ENCODE measurements at regions not wholly inside any gene's neighbourhood (a gene's known extent, or its start where the extent isn't known, plus 50 kb on each side); places are given as distances from the start of the nearest gene placed in this dataset.

DNA sequence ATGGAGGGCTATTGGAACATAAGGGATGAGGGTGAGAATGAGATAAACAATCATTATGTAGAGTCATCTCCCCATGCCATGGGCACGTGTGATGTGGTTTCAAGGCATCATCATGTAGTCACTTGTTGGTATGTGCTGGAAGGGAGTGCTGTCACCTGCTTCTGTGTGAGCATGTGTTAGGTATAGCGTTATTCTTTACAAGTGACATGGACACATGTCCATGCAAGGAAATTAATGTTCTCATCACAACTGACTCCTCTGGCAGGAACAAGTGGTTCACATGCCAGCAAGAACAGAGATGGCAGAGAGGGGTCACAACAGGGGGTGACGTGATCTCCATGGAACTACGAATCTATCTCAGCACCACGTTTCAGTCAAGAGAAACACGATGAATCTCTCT is 815.8 kb downstream of the BCL11B start:
- Histone ChIP-seq H3K9me3 (no peaks in the 10 kb centered on the region), H3K4me3 (replicated peaks in 1 of 3) (no peak overlapping the region), H3K27ac (no peak overlapping the region), H3K4me1 (no peaks in the 10 kb centered on the region), H3K36me3 (no peaks in the 10 kb centered on the region), H3K27me3 (no peaks in the 10 kb centered on the region)
- intact Hi-C loops (cut with DNase I): no loop called here
- no peak for DNase-seq
- 86 to 96% methylated on average over 6 of the region's 6 CpGs for WGBS, 2 donors
- no peak for TF ChIP-seq POLR2A (IDR thresholded peaks at IDR 0.05)
- TF ChIP-seq, protein P1, sequence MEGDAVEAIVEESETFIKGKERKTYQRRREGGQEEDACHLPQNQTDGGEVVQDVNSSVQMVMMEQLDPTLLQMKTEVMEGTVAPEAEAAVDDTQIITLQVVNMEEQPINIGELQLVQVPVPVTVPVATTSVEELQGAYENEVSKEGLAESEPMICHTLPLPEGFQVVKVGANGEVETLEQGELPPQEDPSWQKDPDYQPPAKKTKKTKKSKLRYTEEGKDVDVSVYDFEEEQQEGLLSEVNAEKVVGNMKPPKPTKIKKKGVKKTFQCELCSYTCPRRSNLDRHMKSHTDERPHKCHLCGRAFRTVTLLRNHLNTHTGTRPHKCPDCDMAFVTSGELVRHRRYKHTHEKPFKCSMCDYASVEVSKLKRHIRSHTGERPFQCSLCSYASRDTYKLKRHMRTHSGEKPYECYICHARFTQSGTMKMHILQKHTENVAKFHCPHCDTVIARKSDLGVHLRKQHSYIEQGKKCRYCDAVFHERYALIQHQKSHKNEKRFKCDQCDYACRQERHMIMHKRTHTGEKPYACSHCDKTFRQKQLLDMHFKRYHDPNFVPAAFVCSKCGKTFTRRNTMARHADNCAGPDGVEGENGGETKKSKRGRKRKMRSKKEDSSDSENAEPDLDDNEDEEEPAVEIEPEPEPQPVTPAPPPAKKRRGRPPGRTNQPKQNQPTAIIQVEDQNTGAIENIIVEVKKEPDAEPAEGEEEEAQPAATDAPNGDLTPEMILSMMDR (IDR thresholded peaks at IDR 0.05): no peak

DNA sequence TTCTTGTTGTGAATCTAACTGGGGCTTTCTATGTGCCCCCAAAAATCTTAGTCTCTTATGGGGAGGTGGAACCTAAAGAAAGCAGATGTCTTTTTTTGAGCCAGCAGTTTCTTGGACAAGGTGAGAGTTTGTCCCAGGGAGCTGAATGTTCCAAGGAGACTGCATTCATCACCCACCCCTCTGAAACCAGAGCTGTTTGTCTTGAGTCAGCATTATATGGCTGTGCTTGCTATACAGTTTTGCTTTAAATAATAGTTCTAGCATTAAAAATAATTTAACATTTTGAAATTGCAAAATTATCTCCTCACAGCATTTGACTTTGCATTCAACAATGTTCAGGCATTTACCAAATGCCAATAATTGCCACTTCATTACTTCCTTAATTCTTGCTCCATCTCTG is 813.3 kb downstream of the BCL11B start:
- Histone ChIP-seq H3K27me3 (no peaks in the 10 kb centered on the region), H3K27ac (no peak overlapping the region), H3K36me3 (no peaks in the 10 kb centered on the region), H3K9me3 (no peaks in the 10 kb centered on the region), H3K4me3 (replicated peaks in 1 of 3) (no peak overlapping the region), H3K4me1 (no peaks in the 10 kb centered on the region)
- no peak for DNase-seq
- TF ChIP-seq, protein P1 (IDR thresholded peaks at IDR 0.05): no peak
- no peak for TF ChIP-seq POLR2A (IDR thresholded peaks at IDR 0.05)
- intact Hi-C loops (cut with DNase I): no loop called here

DNA sequence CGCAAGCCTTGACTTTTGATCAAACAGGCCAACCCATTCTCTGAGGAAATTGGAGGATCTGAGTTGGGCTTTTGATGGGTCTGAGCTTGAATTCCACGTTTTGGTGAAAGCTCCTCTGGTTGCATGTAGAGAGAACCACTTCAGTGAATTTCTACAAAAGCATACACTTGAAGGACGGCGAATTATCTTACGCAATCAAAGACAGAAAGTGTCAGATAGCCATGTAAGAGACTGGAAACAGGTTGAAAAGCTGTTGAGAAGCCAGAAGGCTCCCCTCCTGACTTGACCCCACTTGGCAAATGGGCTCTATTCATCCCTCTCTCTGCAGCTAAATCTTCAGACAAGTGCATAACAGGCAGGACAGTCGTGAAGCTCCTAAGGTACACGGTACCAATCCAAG is 809.1 kb downstream of the BCL11B start:
- Histone ChIP-seq H3K36me3 (no peaks in the 10 kb centered on the region), H3K4me1 (no peaks in the 10 kb centered on the region), H3K9me3 (no peaks in the 10 kb centered on the region), H3K27me3 (no peaks in the 10 kb centered on the region), H3K4me3 (replicated peaks in 1 of 3) (no peak overlapping the region), H3K27ac (no peak overlapping the region)
- WGBS, 2 donors: 50 to 51% methylated on average over 7 of the region's 7 CpGs
- intact Hi-C loops (cut with DNase I): no loop called here
- no peak for TF ChIP-seq POLR2A (IDR thresholded peaks at IDR 0.05)
- TF ChIP-seq, protein P1 (IDR thresholded peaks at IDR 0.05): no peak
- no peak for DNase-seq

DNA sequence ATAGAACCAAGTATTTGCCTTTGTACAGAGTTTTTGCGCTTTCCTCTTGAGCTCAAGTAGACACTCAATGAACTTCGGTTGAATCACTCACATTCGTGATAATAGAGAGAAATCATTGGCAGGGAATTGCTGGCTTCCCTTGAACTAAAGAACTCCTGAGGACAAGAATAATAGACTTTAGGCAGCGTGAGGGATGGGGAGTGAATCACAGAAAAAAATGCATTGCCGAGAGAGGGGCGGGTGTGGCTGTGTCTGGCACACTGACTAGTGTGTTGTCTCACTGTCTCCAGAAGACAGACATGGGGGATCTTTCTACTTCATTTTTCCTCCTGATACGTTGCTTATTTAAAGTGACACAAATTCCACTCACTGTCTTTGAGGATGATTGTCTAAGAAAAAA is 805.2 kb downstream of the BCL11B start:
- H3K36me3 ChIP-seq: no peaks in the 10 kb centered on the region
- H3K4me1 ChIP-seq: no peaks in the 10 kb centered on the region
- H3K27me3 ChIP-seq: no peaks in the 10 kb centered on the region
- 24 to 32% methylated on average over 7 of the region's 7 CpGs for WGBS, 2 donors
- H3K4me3 ChIP-seq (replicated peaks in 1 of 3): no peak overlapping the region
- DNase-seq: no peak
- intact Hi-C loops (cut with DNase I): no loop called here
- no peak overlapping the region for H3K27ac ChIP-seq
- no peaks in the 10 kb centered on the region for H3K9me3 ChIP-seq
- no peak for TF ChIP-seq POLR2A (IDR thresholded peaks at IDR 0.05)
- TF ChIP-seq, protein P1 (IDR thresholded peaks at IDR 0.05): no peak

DNA sequence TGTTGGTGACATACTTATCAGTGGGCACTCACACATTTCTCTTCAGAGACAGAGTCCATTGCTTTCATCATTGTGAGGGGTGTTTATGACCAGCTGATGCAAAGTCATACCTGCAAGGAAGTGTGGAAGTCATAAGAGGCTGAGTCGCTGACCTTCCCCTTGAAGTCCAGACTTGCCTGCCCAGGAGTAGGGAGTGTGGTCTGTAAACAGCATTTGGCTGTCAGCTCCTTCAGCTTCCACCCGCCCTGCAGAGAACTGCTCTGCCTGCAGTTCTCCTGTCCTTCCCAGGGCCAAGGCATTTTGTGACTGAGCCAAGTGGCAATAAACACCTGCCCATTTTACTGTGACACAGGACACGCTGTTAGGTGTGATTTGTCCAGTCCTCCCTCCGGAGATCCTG is 801.3 kb downstream of the BCL11B start:
- no peak overlapping the region for H3K4me3 ChIP-seq (replicated peaks in 1 of 3)
- H3K27ac ChIP-seq: no peak overlapping the region
- WGBS, 2 donors: 43 to 45% methylated on average over 4 of the region's 4 CpGs
- H3K36me3 ChIP-seq: no peaks in the 10 kb centered on the region
- DNase-seq: peak in 1 of 2 donors; percentile 12
- no peaks in the 10 kb centered on the region for H3K9me3 ChIP-seq
- no peaks in the 10 kb centered on the region for H3K4me1 ChIP-seq
- intact Hi-C loops (cut with DNase I): no loop called here
- TF ChIP-seq, protein P1 (IDR thresholded peaks at IDR 0.05): no peak
- TF ChIP-seq POLR2A (IDR thresholded peaks at IDR 0.05): no peak
- no peaks in the 10 kb centered on the region for H3K27me3 ChIP-seq
